Mesothelial cell of epicardium (in vitro differentiated cells): ENCODE measurements at regions not wholly inside any gene's neighbourhood (a gene's known extent, or its start where the extent isn't known, plus 50 kb on each side); places are given as distances from the start of the nearest gene placed in this dataset.

ENCODE experiments used
- DNase-seq, 2 experiments: peaks; one replicate each; pipeline ENCODE4 v3.0.0; 2021; ENCODE audit warnings: low spot score in 2 of 2; ENCODE audit not compliant: unreplicated experiment in 2 of 2
- H3K27ac Mint-ChIP-seq: 2 replicates; pipeline ENCODE4 v1.8.0; 2021; ENCODE audit warnings: mixed read lengths
- H3K27me3 Mint-ChIP-seq: 2 replicates; pipeline ENCODE4 v1.8.0; 2021; ENCODE audit warnings: low read depth, mixed read lengths
- H3K36me3 Mint-ChIP-seq: 2 replicates; pipeline ENCODE4 v1.8.0; 2021; ENCODE audit warnings: mixed read lengths
- H3K4me1 Mint-ChIP-seq: 2 replicates; pipeline ENCODE4 v1.8.0; 2021; ENCODE audit warnings: mixed read lengths
- H3K4me3 Mint-ChIP-seq: 2 replicates; pipeline ENCODE4 v1.8.0; 2021; ENCODE audit warnings: mild to moderate bottlenecking, moderate library complexity, mixed read lengths
- H3K9me3 Mint-ChIP-seq: 2 replicates; pipeline ENCODE4 v1.8.0; 2021; ENCODE audit warnings: mixed read lengths
- TF ChIP-seq, protein P1 (sequence below): fragments of 200-600 bp; sonication (generic); IDR thresholded peaks from one replicate; pipeline ENCODE4 v1.5.0; 2021; ENCODE audit warnings: antibody characterized with exemption; ENCODE audit not compliant: unreplicated experiment

- Mint-ChIP-seq H3K4me1 (peaks cover 14% of the 10 kb centered on the region), H3K9me3 (peaks cover 6% of the 10 kb centered on the region), H3K4me3 (no peak overlapping the region), H3K36me3 (no peaks in the 10 kb centered on the region), H3K27ac (no peak overlapping the region), H3K27me3 (no peaks in the 10 kb centered on the region)
- DNase-seq, result no peak
- TF ChIP-seq, protein P1, sequence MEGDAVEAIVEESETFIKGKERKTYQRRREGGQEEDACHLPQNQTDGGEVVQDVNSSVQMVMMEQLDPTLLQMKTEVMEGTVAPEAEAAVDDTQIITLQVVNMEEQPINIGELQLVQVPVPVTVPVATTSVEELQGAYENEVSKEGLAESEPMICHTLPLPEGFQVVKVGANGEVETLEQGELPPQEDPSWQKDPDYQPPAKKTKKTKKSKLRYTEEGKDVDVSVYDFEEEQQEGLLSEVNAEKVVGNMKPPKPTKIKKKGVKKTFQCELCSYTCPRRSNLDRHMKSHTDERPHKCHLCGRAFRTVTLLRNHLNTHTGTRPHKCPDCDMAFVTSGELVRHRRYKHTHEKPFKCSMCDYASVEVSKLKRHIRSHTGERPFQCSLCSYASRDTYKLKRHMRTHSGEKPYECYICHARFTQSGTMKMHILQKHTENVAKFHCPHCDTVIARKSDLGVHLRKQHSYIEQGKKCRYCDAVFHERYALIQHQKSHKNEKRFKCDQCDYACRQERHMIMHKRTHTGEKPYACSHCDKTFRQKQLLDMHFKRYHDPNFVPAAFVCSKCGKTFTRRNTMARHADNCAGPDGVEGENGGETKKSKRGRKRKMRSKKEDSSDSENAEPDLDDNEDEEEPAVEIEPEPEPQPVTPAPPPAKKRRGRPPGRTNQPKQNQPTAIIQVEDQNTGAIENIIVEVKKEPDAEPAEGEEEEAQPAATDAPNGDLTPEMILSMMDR, result no peak
Measured at GRCh38 chr1:99591886-99592285, 54.0 kb upstream of the PALMD start.

DNA sequence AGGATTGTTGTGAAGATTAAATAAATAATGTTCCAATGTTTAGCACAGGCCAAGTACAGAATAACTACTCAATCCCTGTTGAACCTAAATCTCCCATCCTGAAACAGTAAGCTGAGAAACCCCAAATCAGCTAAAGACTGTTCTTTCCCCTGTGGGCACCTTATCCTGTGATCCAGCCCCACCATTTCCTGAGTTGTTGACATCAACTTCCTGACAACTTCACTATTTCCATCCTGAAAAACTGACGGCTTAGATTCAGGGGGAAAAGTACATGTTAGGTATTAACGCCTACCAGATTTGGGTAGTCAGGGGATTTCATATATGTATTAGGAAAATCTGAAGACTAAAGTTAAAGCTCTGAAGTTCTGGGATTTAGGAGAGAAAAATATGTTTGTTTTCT, 51.7 kb upstream of the PALMD start:
- Mint-ChIP-seq H3K4me1 (peaks cover 14% of the 10 kb centered on the region), H3K27me3 (no peaks in the 10 kb centered on the region), H3K9me3 (peaks cover 12% of the 10 kb centered on the region), H3K36me3 (no peaks in the 10 kb centered on the region), H3K4me3 (no peak overlapping the region), H3K27ac (no peak overlapping the region)
- TF ChIP-seq, protein P1, result no peak
- DNase-seq, result no peak

- H3K27ac Mint-ChIP-seq, result no peak overlapping the region
- peaks cover 12% of the 10 kb centered on the region for H3K9me3 Mint-ChIP-seq
- no peaks in the 10 kb centered on the region for H3K36me3 Mint-ChIP-seq
- peaks cover 13% of the 10 kb centered on the region for H3K4me1 Mint-ChIP-seq
- TF ChIP-seq, protein P1, result no peak
- no peak overlapping the region for H3K4me3 Mint-ChIP-seq
- DNase-seq, result no peak
- no peaks in the 10 kb centered on the region for H3K27me3 Mint-ChIP-seq
Measured at GRCh38 chr1:99595041-99595440, 50.9 kb upstream of the PALMD start.

DNA sequence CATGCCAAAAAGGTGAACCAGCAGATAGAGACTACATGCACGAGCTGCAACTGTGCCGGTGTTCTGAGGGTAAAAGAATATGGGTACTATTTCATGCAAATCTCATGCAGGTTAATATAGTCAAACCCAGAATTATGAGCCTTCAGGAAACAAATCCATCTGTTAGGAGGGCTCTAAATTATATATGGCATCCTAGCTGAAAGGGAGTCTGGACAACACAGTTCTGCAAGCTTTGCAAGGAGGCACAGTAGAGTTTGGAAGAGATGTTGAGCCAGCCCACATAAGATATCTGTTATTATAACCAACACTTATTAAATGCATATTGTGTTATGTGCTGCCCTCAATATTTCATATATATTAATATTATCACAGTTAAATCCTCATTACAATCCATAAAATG, 50.5 kb upstream of the PALMD start:
- H3K4me3 Mint-ChIP-seq, result no peak overlapping the region
- H3K9me3 Mint-ChIP-seq, result peaks cover 12% of the 10 kb centered on the region
- no peak for DNase-seq
- H3K27me3 Mint-ChIP-seq, result no peaks in the 10 kb centered on the region
- H3K4me1 Mint-ChIP-seq, result peaks cover 9% of the 10 kb centered on the region
- H3K27ac Mint-ChIP-seq, result no peak overlapping the region
- TF ChIP-seq, protein P1, result no peak
- H3K36me3 Mint-ChIP-seq, result no peaks in the 10 kb centered on the region
